ENCODE measurements at regions not wholly inside any gene's neighbourhood (a gene's known extent, or its start where the extent isn't known, plus 50 kb on each side); places are given as distances from the start of the nearest gene placed in this dataset.

DNA sequence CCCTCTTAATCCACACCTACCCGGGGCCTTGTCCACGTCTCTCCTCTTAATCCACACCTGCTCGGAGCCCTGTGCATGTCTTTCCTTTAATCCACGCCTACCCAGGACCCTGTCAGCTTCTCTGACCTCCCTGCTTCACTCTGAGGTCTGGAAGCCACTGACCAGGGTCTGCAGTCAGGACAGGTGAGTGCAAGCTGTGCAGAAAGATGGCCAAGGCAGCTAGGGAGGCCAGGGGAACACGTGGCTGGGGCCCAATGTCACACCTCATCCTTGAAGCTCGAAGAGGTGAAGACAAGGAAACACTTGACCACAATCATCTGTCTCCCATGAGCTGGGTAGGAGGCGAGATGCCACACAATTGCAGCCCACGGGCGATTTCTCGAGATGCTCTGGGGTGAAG, 1516.9 kb downstream of the BRD1 start:
- no TSS peak for BruUV-seq (replicated peaks)
- TF ChIP-seq, protein P1, sequence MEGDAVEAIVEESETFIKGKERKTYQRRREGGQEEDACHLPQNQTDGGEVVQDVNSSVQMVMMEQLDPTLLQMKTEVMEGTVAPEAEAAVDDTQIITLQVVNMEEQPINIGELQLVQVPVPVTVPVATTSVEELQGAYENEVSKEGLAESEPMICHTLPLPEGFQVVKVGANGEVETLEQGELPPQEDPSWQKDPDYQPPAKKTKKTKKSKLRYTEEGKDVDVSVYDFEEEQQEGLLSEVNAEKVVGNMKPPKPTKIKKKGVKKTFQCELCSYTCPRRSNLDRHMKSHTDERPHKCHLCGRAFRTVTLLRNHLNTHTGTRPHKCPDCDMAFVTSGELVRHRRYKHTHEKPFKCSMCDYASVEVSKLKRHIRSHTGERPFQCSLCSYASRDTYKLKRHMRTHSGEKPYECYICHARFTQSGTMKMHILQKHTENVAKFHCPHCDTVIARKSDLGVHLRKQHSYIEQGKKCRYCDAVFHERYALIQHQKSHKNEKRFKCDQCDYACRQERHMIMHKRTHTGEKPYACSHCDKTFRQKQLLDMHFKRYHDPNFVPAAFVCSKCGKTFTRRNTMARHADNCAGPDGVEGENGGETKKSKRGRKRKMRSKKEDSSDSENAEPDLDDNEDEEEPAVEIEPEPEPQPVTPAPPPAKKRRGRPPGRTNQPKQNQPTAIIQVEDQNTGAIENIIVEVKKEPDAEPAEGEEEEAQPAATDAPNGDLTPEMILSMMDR (IDR thresholded peaks at IDR 0.05) = no peak
- TF ChIP-seq POLR2AphosphoS5 (IDR thresholded peaks at IDR 0.05; ENCODE audit: low read depth, low read length) (no peak), SIN3A (IDR thresholded peaks at IDR 0.05; ENCODE audit: borderline replicate concordance, insufficient read depth, low read depth, low read length) (no peak), TCF7L2 (IDR thresholded peaks at IDR 0.05; ENCODE audit: low read depth, low read length) (no peak)
- TF ChIP-seq, protein P2, sequence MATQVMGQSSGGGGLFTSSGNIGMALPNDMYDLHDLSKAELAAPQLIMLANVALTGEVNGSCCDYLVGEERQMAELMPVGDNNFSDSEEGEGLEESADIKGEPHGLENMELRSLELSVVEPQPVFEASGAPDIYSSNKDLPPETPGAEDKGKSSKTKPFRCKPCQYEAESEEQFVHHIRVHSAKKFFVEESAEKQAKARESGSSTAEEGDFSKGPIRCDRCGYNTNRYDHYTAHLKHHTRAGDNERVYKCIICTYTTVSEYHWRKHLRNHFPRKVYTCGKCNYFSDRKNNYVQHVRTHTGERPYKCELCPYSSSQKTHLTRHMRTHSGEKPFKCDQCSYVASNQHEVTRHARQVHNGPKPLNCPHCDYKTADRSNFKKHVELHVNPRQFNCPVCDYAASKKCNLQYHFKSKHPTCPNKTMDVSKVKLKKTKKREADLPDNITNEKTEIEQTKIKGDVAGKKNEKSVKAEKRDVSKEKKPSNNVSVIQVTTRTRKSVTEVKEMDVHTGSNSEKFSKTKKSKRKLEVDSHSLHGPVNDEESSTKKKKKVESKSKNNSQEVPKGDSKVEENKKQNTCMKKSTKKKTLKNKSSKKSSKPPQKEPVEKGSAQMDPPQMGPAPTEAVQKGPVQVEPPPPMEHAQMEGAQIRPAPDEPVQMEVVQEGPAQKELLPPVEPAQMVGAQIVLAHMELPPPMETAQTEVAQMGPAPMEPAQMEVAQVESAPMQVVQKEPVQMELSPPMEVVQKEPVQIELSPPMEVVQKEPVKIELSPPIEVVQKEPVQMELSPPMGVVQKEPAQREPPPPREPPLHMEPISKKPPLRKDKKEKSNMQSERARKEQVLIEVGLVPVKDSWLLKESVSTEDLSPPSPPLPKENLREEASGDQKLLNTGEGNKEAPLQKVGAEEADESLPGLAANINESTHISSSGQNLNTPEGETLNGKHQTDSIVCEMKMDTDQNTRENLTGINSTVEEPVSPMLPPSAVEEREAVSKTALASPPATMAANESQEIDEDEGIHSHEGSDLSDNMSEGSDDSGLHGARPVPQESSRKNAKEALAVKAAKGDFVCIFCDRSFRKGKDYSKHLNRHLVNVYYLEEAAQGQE (IDR thresholded peaks at IDR 0.05; ENCODE audit: insufficient read depth in 1 of 2, low read depth in 2 of 2, low read length in 1 of 2) = no peak
- ChIA-PET CTCF (no interaction called here), POLR2A (no interaction called here)
- Histone ChIP-seq H3K27me3 (ENCODE audit: control insufficient read depth, insufficient read depth, low read length) (no peaks in the 10 kb centered on the region), H3K36me3 (ENCODE audit: control insufficient read depth, insufficient read depth, low read length) (no peaks in the 10 kb centered on the region), H3K4me3 (ENCODE audit: low read depth in 2 of 2, low read length in 2 of 2) (no peak overlapping the region), H3K4me1 (ENCODE audit: control insufficient read depth, insufficient read depth, low read length) (no peaks in the 10 kb centered on the region), H3K27ac (ENCODE audit: low read length) (no peak overlapping the region), H3K9me3 (ENCODE audit: control insufficient read depth, insufficient read depth, low read depth, low read length) (no peaks in the 10 kb centered on the region)
- no peak for ATAC-seq
- in situ Hi-C loops (cut with HindIII; ENCODE audit: low pct_unique_long_range_greater_than_20kb, low sequenced_read_pairs) (no loop called here), intact Hi-C loops (cut with micrococcal nuclease; ENCODE audit: unreplicated experiment) (no loop called here)
- no peak for DNase-seq (ENCODE audit: low read depth, low spot score)

DNA sequence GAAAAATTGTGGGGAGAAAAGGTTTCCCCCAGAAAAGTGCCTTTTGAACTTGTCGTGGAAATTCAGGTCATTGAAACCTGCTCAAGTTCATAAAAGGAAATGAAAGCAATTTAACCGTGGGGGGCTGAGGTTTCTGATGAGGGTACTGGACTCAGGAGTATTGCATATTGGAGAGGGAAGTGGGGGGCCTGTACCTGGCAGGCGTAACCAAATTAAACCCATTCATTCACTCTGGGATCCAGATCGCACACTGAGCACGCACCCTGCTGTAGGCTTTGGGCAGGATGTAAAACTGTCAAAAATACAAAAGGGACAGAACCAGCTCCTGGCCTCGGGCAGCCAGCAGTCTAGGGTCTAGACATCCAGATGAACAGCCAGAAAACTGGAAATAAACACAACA, 1517.4 kb downstream of the BRD1 start:
- H3K9me3 ChIP-seq (ENCODE audit: control insufficient read depth, insufficient read depth, low read depth, low read length) = no peaks in the 10 kb centered on the region

More for the DNA sequence above, 1517.4 kb downstream of the BRD1 start:
- DNase-seq (ENCODE audit: low read depth, low spot score) = no peak
- ChIA-PET POLR2A (no interaction called here), CTCF (no interaction called here)
- Histone ChIP-seq H3K4me1 (ENCODE audit: control insufficient read depth, insufficient read depth, low read length) (no peaks in the 10 kb centered on the region), H3K36me3 (ENCODE audit: control insufficient read depth, insufficient read depth, low read length) (no peaks in the 10 kb centered on the region), H3K27ac (ENCODE audit: low read length) (no peak overlapping the region), H3K4me3 (ENCODE audit: low read depth in 2 of 2, low read length in 2 of 2) (no peak overlapping the region), H3K27me3 (ENCODE audit: control insufficient read depth, insufficient read depth, low read length) (no peaks in the 10 kb centered on the region)
- in situ Hi-C loops (cut with HindIII; ENCODE audit: low pct_unique_long_range_greater_than_20kb, low sequenced_read_pairs) (no loop called here), intact Hi-C loops (cut with micrococcal nuclease; ENCODE audit: unreplicated experiment) (no loop called here)
- BruUV-seq (replicated peaks) = no TSS peak
- no peak for ATAC-seq
- TF ChIP-seq TCF7L2 (IDR thresholded peaks at IDR 0.05; ENCODE audit: low read depth, low read length) (no peak), POLR2AphosphoS5 (IDR thresholded peaks at IDR 0.05; ENCODE audit: low read depth, low read length) (no peak), SIN3A (IDR thresholded peaks at IDR 0.05; ENCODE audit: borderline replicate concordance, insufficient read depth, low read depth, low read length) (no peak)
- TF ChIP-seq, protein P2 (IDR thresholded peaks at IDR 0.05; ENCODE audit: insufficient read depth in 1 of 2, low read depth in 2 of 2, low read length in 1 of 2) = no peak
- TF ChIP-seq, protein P1 (IDR thresholded peaks at IDR 0.05) = no peak

Measured in Panc1 (cell line).